ENCODE measurements at regions not wholly inside any gene's neighbourhood (a gene's known extent, or its start where the extent isn't known, plus 50 kb on each side); places are given as distances from the start of the nearest gene placed in this dataset.

GRCh38 chr11:131052367-131052766, 136.1 kb upstream of the SNX19 start:
- no peak for TF ChIP-seq CTCF (conservative IDR thresholded peaks at IDR 0.05; ENCODE audit: low read length)
- no peak for TF ChIP-seq EZH2phosphoT487 (IDR thresholded peaks at IDR 0.05; ENCODE audit: borderline replicate concordance, low read depth, low read length)
